ENCODE measurements at regions not wholly inside any gene's neighbourhood (a gene's known extent, or its start where the extent isn't known, plus 50 kb on each side); places are given as distances from the start of the nearest gene placed in this dataset.
A peak's percentile ranks its signal among the peaks of the same experiment; 100 is the strongest.

DNA sequence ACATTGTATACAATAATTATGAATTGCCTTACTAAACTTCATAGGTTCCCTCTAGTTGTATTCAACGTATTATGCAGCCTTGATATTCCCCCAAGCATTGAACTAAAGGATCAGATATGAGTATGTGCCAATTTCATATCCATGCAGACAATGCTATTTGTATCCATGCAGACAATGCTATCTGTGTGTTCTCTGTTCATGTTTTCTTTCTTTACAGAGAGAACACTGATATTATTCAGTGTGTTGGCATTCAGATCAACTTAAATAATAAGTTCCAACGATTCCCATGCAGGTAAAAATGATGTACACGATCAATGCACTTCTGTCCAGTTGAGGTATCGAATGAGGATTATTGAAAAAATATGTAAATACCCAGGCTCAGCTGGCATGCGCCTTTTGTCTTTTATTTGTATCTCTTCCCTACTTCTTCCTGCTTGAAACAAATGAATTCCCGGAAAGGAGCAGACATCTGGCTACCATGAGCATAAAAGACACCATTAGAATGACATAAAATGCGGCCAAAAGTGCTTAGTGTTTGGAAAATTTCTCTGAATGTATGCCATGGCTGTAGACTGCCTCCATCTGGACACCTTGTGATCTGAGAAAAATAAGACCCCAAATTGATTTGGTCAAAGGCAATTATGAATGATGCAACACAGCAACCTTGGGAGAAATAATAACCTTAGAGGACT lies 731.5 kb downstream of the SLITRK1 start:
- TF ChIP-seq, protein P1, sequence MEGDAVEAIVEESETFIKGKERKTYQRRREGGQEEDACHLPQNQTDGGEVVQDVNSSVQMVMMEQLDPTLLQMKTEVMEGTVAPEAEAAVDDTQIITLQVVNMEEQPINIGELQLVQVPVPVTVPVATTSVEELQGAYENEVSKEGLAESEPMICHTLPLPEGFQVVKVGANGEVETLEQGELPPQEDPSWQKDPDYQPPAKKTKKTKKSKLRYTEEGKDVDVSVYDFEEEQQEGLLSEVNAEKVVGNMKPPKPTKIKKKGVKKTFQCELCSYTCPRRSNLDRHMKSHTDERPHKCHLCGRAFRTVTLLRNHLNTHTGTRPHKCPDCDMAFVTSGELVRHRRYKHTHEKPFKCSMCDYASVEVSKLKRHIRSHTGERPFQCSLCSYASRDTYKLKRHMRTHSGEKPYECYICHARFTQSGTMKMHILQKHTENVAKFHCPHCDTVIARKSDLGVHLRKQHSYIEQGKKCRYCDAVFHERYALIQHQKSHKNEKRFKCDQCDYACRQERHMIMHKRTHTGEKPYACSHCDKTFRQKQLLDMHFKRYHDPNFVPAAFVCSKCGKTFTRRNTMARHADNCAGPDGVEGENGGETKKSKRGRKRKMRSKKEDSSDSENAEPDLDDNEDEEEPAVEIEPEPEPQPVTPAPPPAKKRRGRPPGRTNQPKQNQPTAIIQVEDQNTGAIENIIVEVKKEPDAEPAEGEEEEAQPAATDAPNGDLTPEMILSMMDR (conservative IDR thresholded peaks at IDR 0.05; ENCODE audit: low read depth, low read length), result no peak
- no peak for TF ChIP-seq CHD1 (IDR thresholded peaks at IDR 0.05; ENCODE audit: low read depth, low read length)
- no peak for TF ChIP-seq MAZ (IDR thresholded peaks at IDR 0.05; ENCODE audit: borderline replicate concordance, low read depth, low read length)
- no peak for TF ChIP-seq RFX5 (IDR thresholded peaks at IDR 0.05; ENCODE audit: low read depth, low read length)
- TF ChIP-seq CEBPB (IDR thresholded peaks at IDR 0.05; ENCODE audit: low read depth, low read length), result peak; percentile 21; the same call in 1 of the 2 replicates
- TF ChIP-seq RCOR1 (IDR thresholded peaks at IDR 0.05; ENCODE audit: insufficient replicate concordance, low read length), result no peak
- TF ChIP-seq, protein P2, sequence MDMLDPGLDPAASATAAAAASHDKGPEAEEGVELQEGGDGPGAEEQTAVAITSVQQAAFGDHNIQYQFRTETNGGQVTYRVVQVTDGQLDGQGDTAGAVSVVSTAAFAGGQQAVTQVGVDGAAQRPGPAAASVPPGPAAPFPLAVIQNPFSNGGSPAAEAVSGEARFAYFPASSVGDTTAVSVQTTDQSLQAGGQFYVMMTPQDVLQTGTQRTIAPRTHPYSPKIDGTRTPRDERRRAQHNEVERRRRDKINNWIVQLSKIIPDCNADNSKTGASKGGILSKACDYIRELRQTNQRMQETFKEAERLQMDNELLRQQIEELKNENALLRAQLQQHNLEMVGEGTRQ (IDR thresholded peaks at IDR 0.05; ENCODE audit: low read depth, low read length), result no peak
- no peak for TF ChIP-seq SMC3 (IDR thresholded peaks at IDR 0.05; ENCODE audit: low read depth, low read length)
- 0 out of 2 replicates have a peak, but pooled peaks have one; percentile 2 for TF ChIP-seq RAD21 (IDR thresholded peaks at IDR 0.05; ENCODE audit: low read length)
- no peak for TF ChIP-seq POLR2A (IDR thresholded peaks at IDR 0.05; ENCODE audit: low read depth, low read length)
- TF ChIP-seq MXI1 (IDR thresholded peaks at IDR 0.05; ENCODE audit: borderline replicate concordance, low read depth, low read length), result no peak
- TF ChIP-seq FOS (IDR thresholded peaks at IDR 0.05; ENCODE audit: low read depth, low read length), result no peak
- TF ChIP-seq BHLHE40 (IDR thresholded peaks at IDR 0.05; ENCODE audit: low read depth, low read length), result no peak
- TF ChIP-seq MAFK (IDR thresholded peaks at IDR 0.05; ENCODE audit: low read depth, low read length), result no peak

Measured in IMR-90 (cell line).